Smooth muscle cell (in vitro differentiated cells): ENCODE measurements at regions not wholly inside any gene's neighbourhood (a gene's known extent, or its start where the extent isn't known, plus 50 kb on each side); places are given as distances from the start of the nearest gene placed in this dataset.

Source experiments
- DNase-seq: peaks from one replicate; lab custom pipeline; 2025; ENCODE audit not compliant: unreplicated experiment; lab: John Stamatoyannopoulos, UW
- H2AFZ ChIP-seq: fragments of 200-600 bp; sonication (generic); 2 replicates; pipeline ENCODE4 v1.6.0; 2016; ENCODE audit warnings: antibody characterized with exemption, low read depth, mild to moderate bottlenecking
- H3F3A ChIP-seq: fragments of 200-600 bp; sonication (generic); 2 replicates; pipeline ENCODE4 v1.6.0; 2017; ENCODE audit warnings: antibody characterized with exemption, low read depth
- H3K27ac ChIP-seq: fragments of 200-600 bp; sonication (generic); 2 replicates; pipeline ENCODE4 v1.5.1; 2016; ENCODE audit warnings: low read depth, mild to moderate bottlenecking
- H3K27me3 ChIP-seq: fragments of 200-600 bp; sonication (generic); 2 replicates; pipeline ENCODE4 v1.6.1; 2016; ENCODE audit warnings: low read depth, mild to moderate bottlenecking
- H3K36me3 ChIP-seq: fragments of 200-600 bp; sonication (generic); 2 replicates; pipeline ENCODE4 v1.5.1; 2016; ENCODE audit warnings: low read depth
- H3K4me1 ChIP-seq: fragments of 200-600 bp; sonication (generic); 2 replicates; pipeline ENCODE4 v1.5.1; 2016; ENCODE audit warnings: low read depth
- H3K4me2 ChIP-seq: fragments of 200-600 bp; sonication (generic); 2 replicates; pipeline ENCODE4 v1.6.0; 2016; ENCODE audit warnings: mild to moderate bottlenecking
- H3K4me3 ChIP-seq: fragments of 200-600 bp; sonication (generic); 2 replicates; pipeline ENCODE4 v1.5.1; 2016; ENCODE audit warnings: mild to moderate bottlenecking
- H3K79me2 ChIP-seq: fragments of 200-600 bp; sonication (generic); 2 replicates; pipeline ENCODE4 v1.6.0; 2016; ENCODE audit warnings: low read depth, mild to moderate bottlenecking
- H3K9ac ChIP-seq: fragments of 200-600 bp; sonication (generic); 2 replicates; pipeline ENCODE4 v1.6.0; 2016; ENCODE audit warnings: low read depth
- H3K9me3 ChIP-seq: fragments of 200-600 bp; sonication (generic); replicated peaks from 2 replicates; pipeline ENCODE4 v1.5.1; 2016; ENCODE audit warnings: low read depth
- H4K20me1 ChIP-seq: fragments of 200-600 bp; sonication (generic); 2 replicates; pipeline ENCODE4 v1.6.0; 2016; ENCODE audit warnings: low read depth
- CTCF ChIP-seq: fragments of 200-600 bp; sonication (generic); IDR thresholded peaks from 2 replicates; pipeline ENCODE4 v1.5.1; 2017; ENCODE audit warnings: borderline replicate concordance, mild to moderate bottlenecking, antibody characterized with exemption; ENCODE audit not compliant: insufficient read depth, poor library complexity, severe bottlenecking
- WGBS: methylation state at CpG from one replicate; pipeline ENCODE4 v1.1.7; 2016; ENCODE audit warnings: low lambda C conversion rate; 5-methylcytosine and 5-hydroxymethylcytosine counted together

GRCh38 chr11:93054881-93055280 lies 85.4 kb downstream of the MTNR1B start:
- Histone ChIP-seq H3K79me2 (no peaks in the 10 kb centered on the region), H3K36me3 (no peaks in the 10 kb centered on the region), H3K4me3 (no peak overlapping the region), H2AFZ (no peak overlapping the region), H4K20me1 (no peaks in the 10 kb centered on the region), H3K27me3 (no peaks in the 10 kb centered on the region), H3K4me1 (peaks cover 18% of the 10 kb centered on the region), H3F3A (peaks cover 12% of the 10 kb centered on the region), H3K4me2 (peak overlapping the region; percentile 49), H3K9me3 (no peaks in the 10 kb centered on the region), H3K9ac (no peak overlapping the region), H3K27ac (peak overlapping the region; percentile 56)
- no peak for TF ChIP-seq CTCF
- 13% methylated on average over 2 of the region's 2 CpGs for WGBS
- DNase-seq, result no peak

- H3K27me3 ChIP-seq, result no peaks in the 10 kb centered on the region
- no peaks in the 10 kb centered on the region for H3K36me3 ChIP-seq
- no peaks in the 10 kb centered on the region for H3K79me2 ChIP-seq
- no peaks in the 10 kb centered on the region for H3K9me3 ChIP-seq
- no peak overlapping the region for H2AFZ ChIP-seq
- H4K20me1 ChIP-seq, result no peaks in the 10 kb centered on the region
- DNase-seq, result no peak
- H3K4me1 ChIP-seq, result peaks cover 18% of the 10 kb centered on the region
- no peak for TF ChIP-seq CTCF
- 9% methylated on average over 6 of the region's 6 CpGs for WGBS
- H3K4me3 ChIP-seq, result no peak overlapping the region
- H3K9ac ChIP-seq, result no peak overlapping the region
- peak overlapping the region; percentile 14 for H3K4me2 ChIP-seq
- peaks cover 15% of the 10 kb centered on the region for H3F3A ChIP-seq
- peak overlapping the region; percentile 56 for H3K27ac ChIP-seq
These were observed 89.9 kb downstream of the MTNR1B start for GRCh38 chr11:93059117-93059957.

- Histone ChIP-seq H3K4me2 (no peak overlapping the region), H2AFZ (no peak overlapping the region), H3K9ac (no peak overlapping the region), H3K27me3 (no peaks in the 10 kb centered on the region), H4K20me1 (no peaks in the 10 kb centered on the region), H3K36me3 (no peaks in the 10 kb centered on the region), H3F3A (peaks cover 15% of the 10 kb centered on the region), H3K4me1 (peaks cover 18% of the 10 kb centered on the region), H3K9me3 (no peaks in the 10 kb centered on the region), H3K4me3 (no peak overlapping the region), H3K27ac (no peak overlapping the region), H3K79me2 (no peaks in the 10 kb centered on the region)
- no peak for TF ChIP-seq CTCF
- DNase-seq, result no peak
- WGBS, result 89% methylated on average over 1 of the region's 1 CpG
These were observed 93.6 kb downstream of the MTNR1B start for GRCh38 chr11:93063086-93063485.
